DOHH2 (cell line): ENCODE measurements at regions not wholly inside any gene's neighbourhood (a gene's known extent, or its start where the extent isn't known, plus 50 kb on each side); places are given as distances from the start of the nearest gene placed in this dataset.

Experiments used
- H3F3A ChIP-seq: fragments of 200-600 bp; sonication (generic), shearing (Covaris generic); 2 replicates; pipeline ENCODE4 v1.6.0; 2016; ENCODE audit warnings: antibody characterized with exemption, mild to moderate bottlenecking; ENCODE audit not compliant: control insufficient read depth, insufficient read depth
- H3K27ac ChIP-seq: fragments of 200-600 bp; sonication (generic); 2 replicates; pipeline ENCODE4 v1.5.1; 2014; ENCODE audit warnings: low read depth, mild to moderate bottlenecking, low read length, moderate library complexity
- H3K27me3 ChIP-seq: fragments of 200-600 bp; sonication (generic); 2 replicates; pipeline ENCODE4 v1.6.1; 2014; ENCODE audit warnings: mild to moderate bottlenecking, low read length, mixed read lengths; ENCODE audit not compliant: control insufficient read depth
- H3K36me3 ChIP-seq: fragments of 200-600 bp; sonication (generic); 2 replicates; pipeline ENCODE4 v1.6.1; 2014; ENCODE audit warnings: mild to moderate bottlenecking, low read length, moderate library complexity, mixed read lengths; ENCODE audit not compliant: control insufficient read depth
- H3K4me1 ChIP-seq: fragments of 200-600 bp; sonication (generic); 2 replicates; pipeline ENCODE4 v1.6.1; 2014; ENCODE audit warnings: mild to moderate bottlenecking, low read length, mixed read lengths; ENCODE audit not compliant: control insufficient read depth
- H3K4me2 ChIP-seq: fragments of 200-600 bp; sonication (generic); 2 replicates; pipeline ENCODE4 v1.6.0; 2014; ENCODE audit warnings: mild to moderate bottlenecking, low read length, moderate library complexity
- H3K4me3 ChIP-seq: fragments of 200-600 bp; sonication (generic); 2 replicates; pipeline ENCODE4 v1.5.1; 2014; ENCODE audit warnings: mild to moderate bottlenecking, low read length, mixed read lengths
- H3K79me2 ChIP-seq: fragments of 200-600 bp; sonication (generic); 2 replicates; pipeline ENCODE4 v1.6.1; 2014; ENCODE audit warnings: mild to moderate bottlenecking, low read length, mixed read lengths; ENCODE audit not compliant: control insufficient read depth
- H3K9me2 ChIP-seq: fragments of 200-600 bp; sonication (generic); replicated peaks from 2 replicates; pipeline ENCODE4 v1.6.1; 2014; ENCODE audit warnings: mild to moderate bottlenecking, low read length, mixed read lengths; ENCODE audit not compliant: control insufficient read depth
- H3K9me3 ChIP-seq: fragments of 200-600 bp; sonication (generic); 2 replicates; pipeline ENCODE4 v1.6.1; 2014; ENCODE audit warnings: antibody characterized with exemption, low read length, mixed read lengths; ENCODE audit not compliant: control insufficient read depth, insufficient read depth
- H4K20me1 ChIP-seq: fragments of 200-600 bp; sonication (generic); 2 replicates; pipeline ENCODE4 v1.6.0; 2014; ENCODE audit warnings: low read depth, mild to moderate bottlenecking, antibody characterized with exemption, low read length, moderate library complexity; ENCODE audit not compliant: control insufficient read depth, insufficient read depth
- EZH2phosphoT487 ChIP-seq: fragments of 200-600 bp; sonication (generic); IDR thresholded peaks from 2 replicates; pipeline ENCODE4 v1.6.1; 2017; ENCODE audit warnings: borderline replicate concordance, mild to moderate bottlenecking, antibody characterized with exemption, low read length, moderate library complexity, mixed read lengths
- TF ChIP-seq, protein P1 (sequence below): fragments of 200-600 bp; sonication (generic); IDR thresholded peaks from one replicate; pipeline ENCODE4 v1.5.1; 2014; ENCODE audit warnings: antibody characterized with exemption, mild to moderate bottlenecking, low read depth, low read length; ENCODE audit not compliant: poor library complexity, severe bottlenecking

GRCh38 chr6:1254326-1254725 lies 57.6 kb upstream of the FOXQ1 start:
- no peak overlapping the region for H3K4me3 ChIP-seq

DNA sequence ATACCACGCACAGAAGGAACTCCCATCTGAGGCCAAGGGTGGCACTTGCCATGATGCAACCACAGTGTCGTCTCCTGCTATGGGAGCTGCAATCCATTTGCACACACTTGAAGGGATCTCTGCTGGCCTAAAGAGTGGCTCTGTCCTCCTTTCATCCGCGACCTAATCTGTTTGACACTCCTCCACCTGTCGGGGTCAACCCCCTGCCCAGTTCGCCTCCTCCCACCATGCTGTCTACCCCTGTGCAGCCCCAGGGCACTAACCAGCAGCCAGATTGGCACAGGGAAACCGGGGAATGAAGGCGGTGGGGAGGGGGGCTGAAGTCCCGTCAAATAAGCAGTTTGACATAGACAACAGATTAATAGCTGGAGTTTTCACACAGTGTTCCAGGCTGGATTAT lies 58.1 kb upstream of the FOXQ1 start:
- no peaks in the 10 kb centered on the region for H3K36me3 ChIP-seq
- H3K79me2 ChIP-seq: no peaks in the 10 kb centered on the region
- H3K4me1 ChIP-seq: no peaks in the 10 kb centered on the region
- no peaks in the 10 kb centered on the region for H3K9me3 ChIP-seq
- H3K4me2 ChIP-seq: no peak overlapping the region
- no peak for TF ChIP-seq EZH2phosphoT487
- TF ChIP-seq, protein P1, sequence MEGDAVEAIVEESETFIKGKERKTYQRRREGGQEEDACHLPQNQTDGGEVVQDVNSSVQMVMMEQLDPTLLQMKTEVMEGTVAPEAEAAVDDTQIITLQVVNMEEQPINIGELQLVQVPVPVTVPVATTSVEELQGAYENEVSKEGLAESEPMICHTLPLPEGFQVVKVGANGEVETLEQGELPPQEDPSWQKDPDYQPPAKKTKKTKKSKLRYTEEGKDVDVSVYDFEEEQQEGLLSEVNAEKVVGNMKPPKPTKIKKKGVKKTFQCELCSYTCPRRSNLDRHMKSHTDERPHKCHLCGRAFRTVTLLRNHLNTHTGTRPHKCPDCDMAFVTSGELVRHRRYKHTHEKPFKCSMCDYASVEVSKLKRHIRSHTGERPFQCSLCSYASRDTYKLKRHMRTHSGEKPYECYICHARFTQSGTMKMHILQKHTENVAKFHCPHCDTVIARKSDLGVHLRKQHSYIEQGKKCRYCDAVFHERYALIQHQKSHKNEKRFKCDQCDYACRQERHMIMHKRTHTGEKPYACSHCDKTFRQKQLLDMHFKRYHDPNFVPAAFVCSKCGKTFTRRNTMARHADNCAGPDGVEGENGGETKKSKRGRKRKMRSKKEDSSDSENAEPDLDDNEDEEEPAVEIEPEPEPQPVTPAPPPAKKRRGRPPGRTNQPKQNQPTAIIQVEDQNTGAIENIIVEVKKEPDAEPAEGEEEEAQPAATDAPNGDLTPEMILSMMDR: no peak
- H4K20me1 ChIP-seq: no peaks in the 10 kb centered on the region
- H3F3A ChIP-seq: no peaks in the 10 kb centered on the region
- no peak overlapping the region for H3K4me3 ChIP-seq
- H3K27ac ChIP-seq: no peak overlapping the region
- no peaks in the 10 kb centered on the region for H3K9me2 ChIP-seq
- H3K27me3 ChIP-seq: no peaks in the 10 kb centered on the region

More at GRCh38 chr6:1254326-1254725, 57.6 kb upstream of the FOXQ1 start:
- no peaks in the 10 kb centered on the region for H3K9me2 ChIP-seq
- H3K27ac ChIP-seq: no peak overlapping the region
- H3K27me3 ChIP-seq: no peaks in the 10 kb centered on the region
- no peaks in the 10 kb centered on the region for H3F3A ChIP-seq
- no peaks in the 10 kb centered on the region for H3K9me3 ChIP-seq
- H3K36me3 ChIP-seq: no peaks in the 10 kb centered on the region
- H3K4me1 ChIP-seq: no peaks in the 10 kb centered on the region
- TF ChIP-seq EZH2phosphoT487: no peak
- TF ChIP-seq, protein P1: no peak
- no peak overlapping the region for H3K4me2 ChIP-seq
- H3K79me2 ChIP-seq: no peaks in the 10 kb centered on the region
- no peaks in the 10 kb centered on the region for H4K20me1 ChIP-seq

DNA sequence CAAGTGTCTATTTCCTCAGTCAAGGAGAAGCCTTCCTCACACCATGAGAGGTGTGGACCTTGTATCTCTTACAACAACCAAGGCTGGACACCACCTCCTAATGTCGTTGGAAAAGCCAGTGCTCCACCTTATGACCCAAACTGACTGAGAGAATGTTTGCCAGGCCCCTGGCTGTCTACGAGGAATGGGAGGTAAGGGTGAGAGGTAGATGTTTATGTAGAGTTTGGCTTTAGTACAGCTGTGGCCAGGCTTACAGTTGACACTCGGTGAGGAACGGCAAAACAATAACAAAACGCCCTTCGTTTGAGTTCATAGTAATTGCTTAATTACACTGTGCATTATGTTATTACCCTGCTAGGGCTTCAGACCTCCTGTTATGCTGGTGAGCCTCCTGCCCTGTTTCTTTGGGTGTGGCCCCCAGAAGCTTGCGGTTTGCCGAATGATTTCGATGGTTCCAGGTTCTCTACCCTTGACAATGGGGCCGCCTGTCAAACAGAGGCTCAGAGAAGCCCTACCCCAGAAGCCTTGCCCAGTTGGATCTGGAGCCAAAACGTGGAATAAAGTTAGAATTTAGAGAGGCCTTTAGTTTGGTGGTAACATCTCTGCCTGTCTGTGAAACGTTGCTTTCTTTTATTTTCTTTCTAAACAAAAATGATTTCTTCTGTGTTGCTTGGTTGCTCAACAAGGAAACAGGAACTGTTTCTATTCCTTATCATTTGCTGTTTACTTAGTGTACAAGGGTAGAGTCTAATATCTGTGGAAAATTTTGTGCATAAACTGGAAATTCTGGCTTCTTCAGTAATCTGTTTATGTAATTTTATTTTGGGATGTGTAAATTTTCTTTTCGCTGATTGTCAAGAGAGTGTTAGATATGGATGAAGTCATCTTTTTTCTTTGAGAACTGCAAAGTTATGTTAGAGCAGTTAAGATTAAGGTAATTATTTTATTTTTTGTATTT lies 60.4 kb upstream of the FOXQ1 start:
- TF ChIP-seq, protein P1: no peak
- no peak for TF ChIP-seq EZH2phosphoT487
- no peak overlapping the region for H3K27ac ChIP-seq

More for the DNA sequence above, 60.4 kb upstream of the FOXQ1 start:
- H3K9me3 ChIP-seq: no peaks in the 10 kb centered on the region
- no peaks in the 10 kb centered on the region for H3K9me2 ChIP-seq
- no peaks in the 10 kb centered on the region for H3K36me3 ChIP-seq
- no peaks in the 10 kb centered on the region for H4K20me1 ChIP-seq
- no peak overlapping the region for H3K4me2 ChIP-seq
- no peak overlapping the region for H3K4me3 ChIP-seq
- H3K79me2 ChIP-seq: no peaks in the 10 kb centered on the region
- H3K27me3 ChIP-seq: no peaks in the 10 kb centered on the region
- H3K4me1 ChIP-seq: no peaks in the 10 kb centered on the region
- no peaks in the 10 kb centered on the region for H3F3A ChIP-seq
